ENCODE measurements at regions not wholly inside any gene's neighbourhood (a gene's known extent, or its start where the extent isn't known, plus 50 kb on each side); places are given as distances from the start of the nearest gene placed in this dataset.

GRCh38 chr12:59890896-59891579, 295.2 kb downstream of the SLC16A7 start:
- Mint-ChIP-seq H3K4me1 (ENCODE audit: low read depth) (no peaks in the 10 kb centered on the region), H3K27me3 (no peaks in the 10 kb centered on the region)

GRCh38 chr12:59895166-59895775, 299.4 kb downstream of the SLC16A7 start:
- H3K4me1 Mint-ChIP-seq (ENCODE audit: low read depth), result no peaks in the 10 kb centered on the region
- H3K27ac Mint-ChIP-seq, result no peak overlapping the region
- H3K36me3 Mint-ChIP-seq (ENCODE audit: low read depth), result no peaks in the 10 kb centered on the region
- H3K9me3 Mint-ChIP-seq, result no peaks in the 10 kb centered on the region
- H3K4me3 Mint-ChIP-seq, result no peak overlapping the region
- H3K27me3 Mint-ChIP-seq, result no peaks in the 10 kb centered on the region

More at GRCh38 chr12:59890896-59891579, 295.2 kb downstream of the SLC16A7 start:
- H3K4me3 Mint-ChIP-seq, result no peak overlapping the region
- no peaks in the 10 kb centered on the region for H3K9me3 Mint-ChIP-seq
- no peaks in the 10 kb centered on the region for H3K36me3 Mint-ChIP-seq (ENCODE audit: low read depth)
- no peak overlapping the region for H3K27ac Mint-ChIP-seq

- H3K36me3 Mint-ChIP-seq (ENCODE audit: low read depth), result no peaks in the 10 kb centered on the region
- H3K27me3 Mint-ChIP-seq, result no peaks in the 10 kb centered on the region
- H3K4me1 Mint-ChIP-seq (ENCODE audit: low read depth), result no peaks in the 10 kb centered on the region
- H3K9me3 Mint-ChIP-seq, result no peaks in the 10 kb centered on the region
- no peak overlapping the region for H3K27ac Mint-ChIP-seq
- no peak overlapping the region for H3K4me3 Mint-ChIP-seq
Measured at GRCh38 chr12:59904874-59905521, 309.2 kb downstream of the SLC16A7 start.

DNA sequence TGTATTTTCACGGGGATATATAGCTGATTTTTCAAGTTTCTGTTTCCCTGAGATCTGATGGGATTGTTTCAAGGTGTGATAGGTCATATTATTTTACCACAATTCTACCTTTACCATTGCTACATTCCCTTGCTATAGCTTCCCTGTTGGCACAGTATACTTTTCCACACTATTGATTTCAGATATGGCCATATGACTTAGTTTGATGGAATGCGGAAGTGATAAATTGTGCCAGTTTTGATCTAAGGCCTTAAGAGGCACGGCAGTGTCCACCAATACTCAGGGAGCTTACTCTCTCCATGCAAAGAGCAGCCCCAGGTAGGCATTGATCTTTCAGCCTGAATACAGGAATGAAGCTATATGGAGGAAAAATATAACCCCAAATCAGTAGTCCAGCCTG, 315.7 kb downstream of the SLC16A7 start:
- Mint-ChIP-seq H3K9me3 (no peaks in the 10 kb centered on the region), H3K36me3 (ENCODE audit: low read depth) (no peaks in the 10 kb centered on the region), H3K27ac (no peak overlapping the region), H3K4me1 (ENCODE audit: low read depth) (no peaks in the 10 kb centered on the region), H3K4me3 (no peak overlapping the region), H3K27me3 (no peaks in the 10 kb centered on the region)

DNA sequence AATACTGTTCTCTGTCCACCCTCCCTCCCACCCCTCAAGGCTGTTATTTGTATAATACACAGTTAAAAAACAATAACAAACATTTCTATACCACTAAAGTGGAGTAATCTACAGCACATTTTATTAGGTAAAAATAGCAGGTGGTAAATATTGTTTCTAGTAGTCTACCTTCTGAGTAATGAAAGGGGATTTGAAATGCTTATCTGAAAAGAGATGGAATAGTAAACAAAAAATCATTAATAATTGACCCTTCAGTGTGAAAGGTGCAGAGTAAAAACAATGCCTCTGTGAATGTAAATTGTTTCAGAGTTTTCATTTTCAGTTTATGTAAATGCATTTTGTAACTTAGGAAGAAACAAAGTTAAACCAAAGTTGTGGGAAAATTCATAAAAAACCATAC, 321.2 kb downstream of the SLC16A7 start:
- Mint-ChIP-seq H3K36me3 (ENCODE audit: low read depth) (no peaks in the 10 kb centered on the region), H3K27ac (no peak overlapping the region), H3K9me3 (peaks cover 8% of the 10 kb centered on the region), H3K4me1 (ENCODE audit: low read depth) (no peaks in the 10 kb centered on the region), H3K4me3 (no peak overlapping the region), H3K27me3 (no peaks in the 10 kb centered on the region)

GRCh38 chr12:59927032-59927431, 331.2 kb downstream of the SLC16A7 start:
- H3K27ac Mint-ChIP-seq, result no peak overlapping the region
- H3K4me1 Mint-ChIP-seq (ENCODE audit: low read depth), result no peaks in the 10 kb centered on the region
- no peaks in the 10 kb centered on the region for H3K27me3 Mint-ChIP-seq
- H3K9me3 Mint-ChIP-seq, result peaks cover 5% of the 10 kb centered on the region
- no peaks in the 10 kb centered on the region for H3K36me3 Mint-ChIP-seq (ENCODE audit: low read depth)
- no peak overlapping the region for H3K4me3 Mint-ChIP-seq

- peaks cover 5% of the 10 kb centered on the region for H3K9me3 Mint-ChIP-seq
- no peak overlapping the region for H3K27ac Mint-ChIP-seq
- H3K4me3 Mint-ChIP-seq, result no peak overlapping the region
- H3K36me3 Mint-ChIP-seq (ENCODE audit: low read depth), result no peaks in the 10 kb centered on the region
- H3K4me1 Mint-ChIP-seq (ENCODE audit: low read depth), result no peaks in the 10 kb centered on the region
- H3K27me3 Mint-ChIP-seq, result no peaks in the 10 kb centered on the region
Measured at GRCh38 chr12:59928416-59928815, 332.6 kb downstream of the SLC16A7 start.

- Mint-ChIP-seq H3K27me3 (no peaks in the 10 kb centered on the region), H3K27ac (no peak overlapping the region), H3K4me1 (ENCODE audit: low read depth) (no peaks in the 10 kb centered on the region), H3K4me3 (no peak overlapping the region), H3K9me3 (peaks cover 5% of the 10 kb centered on the region), H3K36me3 (ENCODE audit: low read depth) (no peaks in the 10 kb centered on the region)
Measured at GRCh38 chr12:59929110-59929509, 333.3 kb downstream of the SLC16A7 start.

GRCh38 chr12:59934486-59934885, 338.7 kb downstream of the SLC16A7 start:
- H3K27ac Mint-ChIP-seq, result no peak overlapping the region
- no peaks in the 10 kb centered on the region for H3K36me3 Mint-ChIP-seq (ENCODE audit: low read depth)
- no peak overlapping the region for H3K4me3 Mint-ChIP-seq
- no peaks in the 10 kb centered on the region for H3K9me3 Mint-ChIP-seq
- no peaks in the 10 kb centered on the region for H3K27me3 Mint-ChIP-seq
- no peaks in the 10 kb centered on the region for H3K4me1 Mint-ChIP-seq (ENCODE audit: low read depth)

DNA sequence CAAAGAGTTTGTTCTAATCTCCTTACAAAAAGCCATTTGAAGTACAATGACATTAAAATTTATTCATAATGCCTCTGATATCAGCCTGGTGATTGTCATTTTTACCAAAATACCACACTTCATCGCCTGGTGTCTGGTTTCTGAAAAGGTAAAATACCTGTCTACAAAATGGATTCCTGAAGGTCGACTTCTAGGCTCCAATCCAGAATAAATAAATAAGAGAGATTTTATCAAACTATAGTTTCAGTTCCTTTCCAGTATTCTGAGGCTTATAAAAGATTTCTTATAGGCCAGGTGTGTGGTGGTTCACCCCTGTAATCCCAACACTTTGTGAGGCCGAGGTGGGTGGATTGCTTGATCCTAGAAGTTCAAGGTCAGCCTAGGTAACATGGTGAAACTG, 340.7 kb downstream of the SLC16A7 start:
- no peak overlapping the region for H3K27ac Mint-ChIP-seq

GRCh38 chr12:59937148-59937547, 341.3 kb downstream of the SLC16A7 start:
- Mint-ChIP-seq H3K27ac (no peak overlapping the region), H3K4me3 (no peak overlapping the region), H3K9me3 (no peaks in the 10 kb centered on the region), H3K36me3 (ENCODE audit: low read depth) (no peaks in the 10 kb centered on the region), H3K27me3 (no peaks in the 10 kb centered on the region), H3K4me1 (ENCODE audit: low read depth) (no peaks in the 10 kb centered on the region)

More for the DNA sequence above, 340.7 kb downstream of the SLC16A7 start:
- no peaks in the 10 kb centered on the region for H3K9me3 Mint-ChIP-seq
- H3K4me3 Mint-ChIP-seq, result no peak overlapping the region
- no peaks in the 10 kb centered on the region for H3K4me1 Mint-ChIP-seq (ENCODE audit: low read depth)
- H3K27me3 Mint-ChIP-seq, result no peaks in the 10 kb centered on the region
- no peaks in the 10 kb centered on the region for H3K36me3 Mint-ChIP-seq (ENCODE audit: low read depth)

GRCh38 chr12:59938190-59938962, 342.5 kb downstream of the SLC16A7 start:
- Mint-ChIP-seq H3K4me3 (no peak overlapping the region), H3K9me3 (no peaks in the 10 kb centered on the region), H3K4me1 (ENCODE audit: low read depth) (no peaks in the 10 kb centered on the region), H3K36me3 (ENCODE audit: low read depth) (no peaks in the 10 kb centered on the region), H3K27ac (no peak overlapping the region), H3K27me3 (no peaks in the 10 kb centered on the region)

DNA sequence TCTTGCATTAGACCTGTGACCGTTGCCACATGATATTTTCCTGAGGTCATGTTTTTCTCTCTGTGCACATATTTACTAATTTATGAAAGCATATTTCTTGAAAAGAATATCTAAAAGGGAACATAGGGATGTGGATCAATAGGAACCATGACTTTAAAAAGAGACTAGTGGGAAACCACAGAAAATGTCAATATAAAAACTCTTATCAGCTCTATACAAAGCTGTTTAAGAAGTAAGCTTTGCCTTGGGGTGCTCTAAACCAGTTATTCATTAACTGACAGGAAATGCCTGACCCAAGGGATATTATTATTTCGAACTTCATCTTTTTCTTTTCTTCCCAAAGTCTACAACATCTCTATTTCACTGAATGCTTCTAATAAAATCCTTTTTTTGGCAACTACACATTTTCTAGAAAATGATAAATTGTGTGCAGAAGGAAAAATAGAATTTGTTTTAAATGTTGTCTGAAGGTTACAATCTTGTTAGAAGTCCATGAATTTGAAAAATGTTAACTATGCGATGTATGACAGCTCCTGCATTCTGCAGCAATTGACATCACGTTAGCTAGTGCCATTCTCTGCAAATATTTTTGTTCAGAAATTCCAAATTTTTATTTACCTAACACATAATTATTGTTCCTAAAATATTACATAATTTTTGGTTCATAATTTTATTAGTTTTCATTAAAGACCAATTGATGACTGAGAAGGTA, 345.0 kb downstream of the SLC16A7 start:
- no peaks in the 10 kb centered on the region for H3K4me1 Mint-ChIP-seq (ENCODE audit: low read depth)
- H3K36me3 Mint-ChIP-seq (ENCODE audit: low read depth), result no peaks in the 10 kb centered on the region
- H3K9me3 Mint-ChIP-seq, result no peaks in the 10 kb centered on the region
- no peak overlapping the region for H3K4me3 Mint-ChIP-seq
- H3K27me3 Mint-ChIP-seq, result no peaks in the 10 kb centered on the region
- H3K27ac Mint-ChIP-seq, result no peak overlapping the region

GRCh38 chr12:59941461-59941860, 345.6 kb downstream of the SLC16A7 start:
- no peak overlapping the region for H3K27ac Mint-ChIP-seq
- H3K4me3 Mint-ChIP-seq, result no peak overlapping the region
- no peaks in the 10 kb centered on the region for H3K9me3 Mint-ChIP-seq
- H3K4me1 Mint-ChIP-seq (ENCODE audit: low read depth), result no peaks in the 10 kb centered on the region
- no peaks in the 10 kb centered on the region for H3K36me3 Mint-ChIP-seq (ENCODE audit: low read depth)
- no peaks in the 10 kb centered on the region for H3K27me3 Mint-ChIP-seq
